ENCODE measurements at regions not wholly inside any gene's neighbourhood (a gene's known extent, or its start where the extent isn't known, plus 50 kb on each side); places are given as distances from the start of the nearest gene placed in this dataset.

DNA sequence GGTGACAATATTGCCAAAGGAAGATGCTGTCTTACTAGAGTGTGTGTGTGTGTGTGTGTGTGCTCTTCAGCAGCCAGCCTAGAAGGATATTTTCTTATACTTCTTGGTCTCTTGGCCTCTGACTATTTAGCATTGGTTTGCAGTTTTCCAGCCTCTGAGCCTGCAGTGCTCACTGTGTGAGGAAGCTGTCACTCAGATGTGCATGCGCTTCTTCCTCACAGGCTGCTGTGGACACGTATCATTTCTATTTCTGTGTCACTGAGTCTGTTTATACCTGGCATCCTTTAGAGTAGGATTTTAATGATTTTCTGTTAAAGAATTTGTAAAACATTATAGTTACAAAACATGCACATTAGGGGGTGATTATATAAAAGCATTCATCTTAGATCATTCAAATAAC, 83.3 kb downstream of the ALDH8A1 start:
- DNase-seq (ENCODE audit: low spot score) = no peak

DNA sequence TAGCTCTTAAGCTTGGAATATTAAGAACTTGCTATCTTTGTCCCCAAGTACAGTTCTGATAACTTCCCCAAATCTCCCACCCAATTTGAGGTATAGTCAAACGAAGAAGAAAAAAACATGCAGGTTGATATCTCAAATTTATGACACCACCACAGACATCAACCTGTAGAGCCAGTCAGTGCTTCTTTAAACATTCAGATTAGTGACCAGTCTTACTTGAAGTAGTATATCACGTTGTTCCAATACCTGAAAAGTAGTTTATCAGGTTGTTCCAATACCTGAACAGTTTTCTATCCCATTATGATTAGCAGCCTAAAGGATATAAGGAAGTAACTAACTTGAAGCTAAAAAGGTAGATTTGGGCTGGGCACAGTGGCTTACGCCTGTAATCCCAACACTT, 85.3 kb downstream of the ALDH8A1 start:
- DNase-seq (ENCODE audit: low spot score) = no peak

DNA sequence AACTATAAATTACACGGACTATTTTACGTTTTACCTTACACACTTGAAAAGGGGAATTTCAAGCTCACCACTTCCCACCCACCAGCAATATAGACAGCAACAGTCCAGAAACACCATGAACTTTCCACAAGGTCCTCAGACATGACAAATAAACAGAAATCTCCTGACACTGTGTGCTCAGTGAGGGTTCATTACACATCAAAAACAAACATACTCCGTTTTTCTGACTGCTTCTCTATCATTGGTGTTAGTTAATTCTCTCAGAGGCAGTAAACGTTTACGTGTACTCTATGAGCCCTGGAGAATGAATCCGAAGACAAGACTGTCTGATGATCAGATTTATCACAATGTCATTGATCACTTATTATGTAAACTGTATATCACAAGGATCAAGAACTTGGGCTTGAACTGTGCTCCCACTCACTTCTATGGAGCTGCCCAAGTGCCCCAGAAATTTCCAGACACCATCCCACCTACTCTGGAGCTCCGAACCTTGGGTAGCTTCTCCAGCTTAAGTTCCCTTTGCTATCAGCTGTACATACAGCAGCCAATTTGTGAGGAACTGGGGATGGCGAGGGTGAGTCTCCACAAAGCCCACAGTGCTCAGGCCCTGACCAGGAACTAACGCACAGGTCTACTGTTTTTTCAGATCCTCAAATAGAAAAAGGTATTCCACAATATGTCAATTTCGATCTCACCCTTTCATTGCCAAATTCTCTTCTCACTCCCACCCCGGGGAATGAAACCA, 86.0 kb downstream of the ALDH8A1 start:
- no peak for DNase-seq (ENCODE audit: low spot score)

DNA sequence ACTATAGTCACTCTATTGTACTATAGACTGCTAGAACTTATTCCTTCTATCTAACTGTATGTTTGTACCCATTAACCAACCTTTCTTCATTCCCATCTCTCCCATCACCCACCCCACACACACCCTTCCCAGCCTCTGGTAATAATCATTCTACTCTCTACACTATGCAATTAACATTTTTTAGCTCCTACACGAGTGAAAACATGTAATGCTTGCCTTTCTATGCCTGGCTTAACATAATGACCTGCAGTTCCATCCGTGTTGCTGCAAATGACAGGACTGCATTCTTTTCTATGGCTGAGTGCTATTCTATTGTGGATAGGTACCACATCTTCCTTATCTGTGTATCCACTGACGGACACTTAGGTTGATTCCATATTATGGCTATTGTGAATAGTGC, 95.5 kb downstream of the ALDH8A1 start:
- DNase-seq (ENCODE audit: low spot score) = no peak

DNA sequence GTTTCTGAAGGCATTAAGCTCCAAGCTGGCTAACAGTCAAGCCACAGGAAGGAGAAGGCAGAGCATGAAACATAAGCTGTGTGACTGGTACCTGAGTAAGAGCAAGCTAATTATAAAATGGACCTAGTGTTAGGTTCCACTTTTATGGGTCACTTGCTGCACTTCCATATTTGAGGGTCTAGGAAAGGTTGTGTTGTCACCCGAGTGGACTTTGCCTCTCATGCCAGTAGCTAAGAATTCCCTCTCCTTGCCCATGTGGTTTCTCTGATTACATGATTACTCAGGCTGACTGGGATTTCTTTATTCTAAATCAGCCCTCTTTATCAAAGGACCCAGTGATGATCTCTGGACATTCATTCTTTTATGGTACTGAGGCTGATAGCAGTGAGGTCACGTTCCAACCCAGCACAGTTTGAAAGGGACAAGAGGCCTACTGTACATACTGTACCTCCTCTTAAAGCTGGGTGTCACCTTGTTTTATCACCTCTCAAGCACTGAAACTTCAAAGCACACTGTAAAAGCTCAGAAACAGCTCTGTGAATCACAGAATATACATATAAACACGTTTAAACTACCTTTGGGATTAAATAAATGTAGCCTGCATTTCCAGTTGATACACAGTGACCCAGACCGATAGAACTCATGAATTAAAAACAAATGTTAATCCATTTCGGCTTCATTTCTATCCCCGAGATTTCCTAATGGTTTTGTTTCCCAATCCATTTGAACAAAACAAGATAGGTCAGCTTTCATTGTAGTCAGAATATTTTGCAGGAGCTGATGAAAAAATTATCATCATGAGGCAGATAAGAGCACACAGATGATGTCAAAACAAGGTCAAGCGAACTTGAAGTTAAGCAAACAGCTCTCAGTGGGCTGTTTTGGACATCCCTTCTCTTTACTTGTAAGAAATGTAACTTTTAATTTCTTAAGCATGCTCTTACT, 96.5 kb downstream of the ALDH8A1 start:
- DNase-seq (ENCODE audit: low spot score) = no peak

DNA sequence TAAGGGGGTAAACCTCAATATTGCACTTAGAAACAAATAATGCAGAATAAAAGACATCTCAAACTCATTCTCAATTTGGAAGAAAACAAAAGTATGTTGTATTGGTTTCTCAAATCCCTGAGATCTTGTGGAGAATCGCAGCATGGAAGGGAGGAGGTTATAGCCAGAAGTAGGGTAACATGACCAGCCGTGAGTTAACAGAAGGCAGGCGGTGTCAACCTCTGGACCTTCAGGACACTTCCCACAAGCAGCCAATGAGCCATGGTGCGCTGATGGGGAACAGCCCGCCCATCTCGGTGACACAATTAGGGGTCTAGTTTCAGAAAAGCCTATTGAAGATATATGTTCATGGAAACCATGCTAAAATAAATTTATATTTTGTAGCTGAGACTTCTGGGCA, 98.4 kb downstream of the ALDH8A1 start:
- DNase-seq (ENCODE audit: low spot score) = no peak

DNA sequence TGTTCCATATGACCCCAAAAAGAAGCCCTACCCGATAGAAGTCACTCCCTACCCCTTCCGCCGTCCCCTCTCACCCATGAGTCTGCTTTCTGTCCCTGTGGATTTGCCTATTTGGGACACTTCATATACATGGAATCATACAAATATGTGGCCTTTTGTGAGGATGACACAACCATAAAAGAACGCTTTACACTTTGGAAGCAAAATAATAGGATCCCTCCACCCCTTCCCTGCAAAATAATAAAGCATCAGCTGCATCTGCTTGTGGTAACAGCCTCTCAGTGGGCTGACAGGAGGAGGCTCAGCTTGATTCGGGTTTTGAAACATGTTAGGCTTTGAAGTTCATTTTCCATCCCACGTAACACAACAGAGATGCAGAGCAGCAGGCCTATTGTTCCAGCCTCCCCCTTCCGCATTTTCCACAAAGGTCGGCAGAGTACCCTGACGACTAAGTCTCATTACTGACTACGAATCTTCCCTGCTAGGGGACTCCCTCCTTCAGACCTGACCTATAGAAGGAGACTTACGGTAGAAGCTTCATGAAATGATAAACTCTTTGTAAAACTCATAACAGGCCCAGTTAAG, 99.1 kb downstream of the ALDH8A1 start:
- DNase-seq (ENCODE audit: low spot score) = no peak

DNA sequence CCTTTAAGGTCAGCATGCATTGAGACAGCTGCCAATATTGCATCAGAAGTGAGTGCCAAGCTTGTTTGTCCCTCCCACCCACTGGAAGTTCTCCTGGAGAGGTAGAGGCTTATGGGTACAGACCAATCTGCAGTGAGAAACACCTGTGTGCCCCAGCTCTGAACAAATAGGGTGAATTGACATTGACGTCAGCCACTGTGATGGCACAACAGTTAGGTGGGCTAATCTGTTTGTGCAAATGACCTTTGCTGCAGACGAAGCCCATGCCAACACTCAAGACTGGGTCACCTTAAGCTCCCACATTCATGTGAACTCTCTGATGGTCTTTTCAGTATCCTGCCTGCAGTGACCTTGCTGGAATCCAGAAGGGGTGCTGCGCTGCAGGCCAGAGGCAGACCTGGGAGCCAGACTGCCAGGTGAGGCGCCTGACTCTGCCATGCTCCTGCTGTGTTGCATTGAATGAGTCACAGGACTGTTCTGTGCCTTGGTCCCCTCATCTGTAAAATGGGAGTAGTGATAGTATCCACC, 99.9 kb downstream of the ALDH8A1 start:
- DNase-seq (ENCODE audit: low spot score) = no peak

DNA sequence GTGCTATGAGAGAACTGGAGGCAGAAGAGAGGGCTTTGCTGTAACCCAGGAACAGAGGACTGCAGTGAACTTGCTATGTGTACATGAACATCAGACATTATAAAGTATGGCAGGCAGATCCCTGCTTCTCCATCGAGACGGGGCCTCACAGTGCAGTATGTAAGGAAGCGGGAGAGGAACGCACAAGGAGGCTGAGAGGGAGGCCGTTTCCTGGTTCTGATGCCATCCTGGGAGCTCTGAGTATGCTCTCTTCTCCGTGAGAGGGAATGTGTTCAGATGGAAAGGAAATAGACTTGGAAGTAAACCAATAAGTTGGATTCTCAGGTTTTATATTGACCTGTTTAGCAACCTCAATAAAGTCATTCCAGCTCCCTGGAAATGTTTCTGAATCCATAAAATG, 101.8 kb downstream of the ALDH8A1 start:
- no peak for DNase-seq (ENCODE audit: low spot score)

DNA sequence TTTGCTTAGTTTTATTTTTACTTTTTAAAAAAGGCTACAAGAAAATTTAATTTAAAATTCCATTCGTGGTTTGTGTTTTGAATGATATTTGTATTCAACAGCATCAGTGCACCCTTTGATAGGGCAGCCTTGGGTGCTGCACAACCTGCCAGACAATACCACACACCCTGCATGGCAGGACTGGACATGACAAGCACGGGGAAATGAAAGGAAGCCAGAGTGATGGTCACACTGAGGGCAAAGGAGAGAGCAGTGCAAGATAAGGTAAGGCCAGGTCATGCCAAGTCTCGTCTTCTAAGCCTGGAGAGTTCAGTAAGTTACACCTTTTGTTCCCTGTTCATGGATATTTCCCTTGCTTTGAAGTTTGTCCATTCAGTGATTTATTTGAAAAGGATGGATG, 103.0 kb downstream of the ALDH8A1 start:
- DNase-seq (ENCODE audit: low spot score) = no peak

DNA sequence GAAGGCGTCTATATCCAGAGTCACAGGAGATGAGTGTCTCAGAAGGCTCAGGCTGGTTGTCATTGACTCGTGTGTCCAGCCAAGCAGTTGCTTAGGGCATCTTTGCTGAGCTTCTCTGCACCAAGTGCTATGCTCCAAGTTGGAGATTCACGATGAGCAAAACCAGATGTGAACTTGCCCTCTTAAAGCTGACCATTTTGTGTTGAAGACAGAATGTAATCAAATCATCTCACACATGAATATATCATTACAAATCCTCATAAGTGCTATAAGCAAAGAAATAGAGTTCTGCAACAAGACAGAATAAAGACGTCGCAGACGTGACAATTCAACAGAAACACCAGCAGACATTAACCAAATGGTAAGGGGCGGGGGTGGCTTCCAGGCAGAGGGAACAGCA, 103.9 kb downstream of the ALDH8A1 start:
- no peak for DNase-seq (ENCODE audit: low spot score)

DNA sequence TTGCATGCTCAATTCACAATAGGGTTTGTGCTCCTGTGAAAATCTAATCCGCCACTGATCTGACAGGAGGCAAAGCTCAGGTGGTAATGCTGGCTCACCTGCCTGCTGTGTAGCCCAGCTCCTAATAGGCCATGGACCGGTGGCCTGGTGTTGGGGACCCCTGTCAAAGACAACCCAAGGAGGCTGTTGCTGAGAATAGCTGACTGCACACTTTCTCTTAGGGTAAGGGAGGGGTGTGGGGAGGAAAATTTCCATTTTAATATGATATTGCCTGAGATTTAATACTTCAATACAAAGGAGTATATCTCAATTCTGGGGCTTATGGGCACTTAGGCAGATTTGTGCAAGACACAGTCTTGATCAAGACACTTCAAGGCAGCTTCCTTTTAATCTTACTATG, 105.8 kb downstream of the ALDH8A1 start:
- no peak for DNase-seq (ENCODE audit: low spot score)

DNA sequence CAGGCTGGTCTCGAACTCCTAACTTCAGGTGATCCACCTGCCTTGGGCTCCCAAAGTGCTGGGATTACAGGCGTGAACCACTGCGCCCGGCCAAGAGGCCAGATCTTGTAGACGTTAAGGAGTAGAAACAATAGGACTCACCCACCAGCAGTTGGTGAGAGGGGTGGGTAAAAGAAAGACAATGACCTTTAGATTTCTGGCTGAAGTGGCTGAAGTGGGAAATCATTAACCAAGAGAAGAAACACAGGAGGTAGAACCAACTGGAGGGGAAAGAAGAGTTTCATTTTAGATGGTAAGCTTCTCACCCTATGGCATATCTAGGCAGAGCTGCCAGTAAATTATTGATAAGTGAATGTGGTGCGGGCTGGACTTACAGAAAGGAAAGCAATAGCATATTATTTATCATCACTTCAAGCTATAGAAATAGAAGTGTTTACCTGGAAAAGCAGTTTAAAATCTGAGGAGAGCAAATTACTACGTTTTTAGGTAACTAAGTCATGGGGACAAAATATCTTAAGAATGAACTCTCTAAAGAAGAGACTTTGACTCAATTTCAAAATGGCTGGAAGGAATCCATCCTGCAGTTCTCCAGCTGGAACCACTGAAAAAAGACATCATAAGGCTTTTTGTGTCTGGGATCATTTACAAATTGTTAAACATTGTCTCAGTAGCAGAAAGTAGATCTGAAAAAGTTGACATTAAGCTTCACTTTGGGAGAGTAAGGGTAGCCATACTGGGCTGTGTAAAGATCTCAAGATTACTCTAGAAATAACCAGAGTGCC, 109.6 kb downstream of the ALDH8A1 start:
- DNase-seq (ENCODE audit: low spot score) = no peak

DNA sequence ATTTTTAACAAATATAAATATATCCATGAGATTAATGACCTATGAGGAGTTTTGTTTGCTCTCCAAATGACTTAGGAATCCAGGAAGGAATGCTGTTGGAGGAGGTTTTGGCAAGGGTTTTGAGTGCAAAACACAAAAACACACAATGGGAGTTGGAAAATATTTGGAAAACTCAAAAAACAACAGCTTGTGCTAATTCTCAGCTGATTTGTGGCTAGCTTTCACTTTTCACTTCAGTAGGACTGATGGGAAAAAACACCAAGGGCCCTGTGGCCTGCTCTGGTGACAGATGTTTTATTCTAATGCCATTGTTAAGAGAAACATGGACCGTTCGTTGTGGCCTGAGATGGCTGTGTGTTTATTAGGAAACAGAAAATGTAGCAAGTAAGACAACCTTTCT, 113.9 kb downstream of the ALDH8A1 start:
- no peak for DNase-seq (ENCODE audit: low spot score)

DNA sequence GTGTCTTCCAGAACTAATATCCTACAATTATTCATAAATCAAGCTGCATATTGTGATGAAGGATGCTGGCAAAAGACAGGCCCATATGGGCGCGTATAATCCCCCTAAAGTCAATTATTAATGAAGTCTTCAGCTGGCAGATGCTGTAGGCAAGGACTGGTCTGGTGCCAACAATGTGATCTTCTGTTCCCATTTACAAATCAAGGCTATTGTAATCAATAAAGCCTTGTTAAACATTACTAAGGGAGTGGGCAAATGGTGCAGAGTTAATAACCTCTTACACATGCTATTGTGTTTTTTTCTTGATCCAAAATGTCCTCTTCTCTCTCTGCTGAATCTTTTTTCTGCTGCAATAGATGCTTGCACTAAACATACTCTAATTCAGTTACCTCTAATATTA, 119.0 kb downstream of the ALDH8A1 start:
- no peak for DNase-seq (ENCODE audit: low spot score)

DNA sequence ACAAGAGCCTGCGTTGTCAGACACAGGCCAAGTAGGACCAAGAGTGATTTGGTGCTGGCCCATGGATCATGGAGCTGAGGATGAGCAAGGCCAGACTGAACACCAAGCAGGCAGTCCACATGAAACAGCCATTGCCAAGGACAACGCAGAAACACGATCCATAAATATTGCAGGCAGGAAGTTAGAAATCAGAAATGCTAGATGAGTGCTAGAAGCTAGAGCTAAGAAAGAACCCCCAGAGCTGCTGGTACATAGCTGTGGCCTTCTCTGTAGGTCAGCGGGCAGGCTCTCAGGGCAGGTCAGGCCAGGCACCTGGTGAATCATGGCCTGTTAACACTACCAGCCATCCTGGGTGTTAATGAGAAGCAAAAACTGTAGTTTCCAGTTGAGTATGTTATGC, 119.7 kb downstream of the ALDH8A1 start:
- DNase-seq (ENCODE audit: low spot score) = no peak

DNA sequence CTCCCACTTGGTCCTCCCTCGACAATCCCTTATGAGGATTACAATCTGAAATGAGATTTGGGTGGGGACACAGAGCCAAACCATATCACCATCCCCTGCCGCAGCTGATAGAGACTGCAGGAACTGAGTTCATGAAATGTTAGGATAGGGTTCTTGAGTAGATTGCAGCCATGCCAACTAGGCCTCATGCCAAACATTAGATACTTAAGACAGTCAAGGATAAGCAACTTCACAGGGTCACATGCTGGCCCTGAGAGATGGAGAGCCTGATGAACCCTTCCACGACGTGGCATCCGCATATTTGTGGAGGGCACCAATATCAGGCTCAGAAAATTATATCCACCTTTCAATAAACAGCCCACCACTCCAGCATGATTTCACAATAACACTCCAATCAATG, 121.3 kb downstream of the ALDH8A1 start:
- DNase-seq (ENCODE audit: low spot score) = no peak

DNA sequence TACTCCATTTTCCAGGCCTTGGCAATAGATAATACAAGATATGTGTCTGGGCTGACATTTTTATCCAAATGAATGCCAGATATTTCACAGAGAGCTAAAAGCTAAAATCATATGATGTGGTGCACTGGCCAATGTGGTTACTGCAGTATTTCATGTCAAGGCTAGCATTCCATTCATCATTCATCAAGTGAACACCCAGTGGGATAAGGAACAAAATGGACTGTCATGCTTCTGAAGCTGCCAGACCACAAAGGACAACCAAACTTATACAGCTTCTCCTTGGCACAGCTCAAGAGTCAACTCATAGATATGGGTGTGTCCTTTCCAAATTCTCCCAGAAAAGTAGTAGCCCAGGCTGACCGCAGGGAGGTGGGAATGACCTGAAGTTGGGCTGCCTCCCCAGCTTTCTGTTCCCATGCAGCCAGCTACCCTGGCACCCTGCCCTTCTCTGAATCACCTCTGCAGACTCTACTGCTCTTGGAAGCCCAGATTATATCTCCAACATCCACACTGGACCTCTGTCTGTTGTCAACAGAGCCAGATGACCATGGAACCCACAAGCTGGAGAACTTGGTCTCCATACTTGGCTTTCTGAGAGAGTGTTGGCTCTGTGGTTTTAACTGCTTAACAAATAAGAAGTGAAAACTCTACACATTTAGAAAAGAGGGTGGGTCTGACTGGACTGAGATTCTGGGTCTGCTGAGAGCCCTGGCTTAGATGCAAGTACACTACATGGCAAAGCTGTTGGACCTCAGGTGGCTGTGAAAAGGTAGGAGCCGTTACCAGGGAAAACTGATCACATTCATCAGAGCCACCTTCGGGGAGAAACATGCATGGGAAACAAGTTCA, 122.8 kb downstream of the ALDH8A1 start:
- DNase-seq (ENCODE audit: low spot score) = no peak

DNA sequence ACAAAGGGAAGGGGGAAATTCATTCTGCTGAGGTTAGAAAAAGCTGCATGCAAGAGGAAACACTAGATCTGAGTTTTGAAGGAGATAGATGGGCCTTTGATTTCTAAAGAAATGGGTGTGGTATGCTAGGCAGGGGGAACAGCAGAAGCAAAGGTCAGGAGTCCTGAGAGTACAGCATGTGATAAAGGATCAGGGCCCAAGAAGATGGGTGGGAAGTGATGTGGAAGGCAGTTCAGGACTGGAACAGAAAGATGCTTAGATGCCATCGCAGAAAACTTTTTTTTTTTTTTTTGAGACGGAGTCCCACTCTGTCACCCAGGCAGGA, 126.2 kb downstream of the ALDH8A1 start:
- DNase-seq (ENCODE audit: low spot score) = no peak

DNA sequence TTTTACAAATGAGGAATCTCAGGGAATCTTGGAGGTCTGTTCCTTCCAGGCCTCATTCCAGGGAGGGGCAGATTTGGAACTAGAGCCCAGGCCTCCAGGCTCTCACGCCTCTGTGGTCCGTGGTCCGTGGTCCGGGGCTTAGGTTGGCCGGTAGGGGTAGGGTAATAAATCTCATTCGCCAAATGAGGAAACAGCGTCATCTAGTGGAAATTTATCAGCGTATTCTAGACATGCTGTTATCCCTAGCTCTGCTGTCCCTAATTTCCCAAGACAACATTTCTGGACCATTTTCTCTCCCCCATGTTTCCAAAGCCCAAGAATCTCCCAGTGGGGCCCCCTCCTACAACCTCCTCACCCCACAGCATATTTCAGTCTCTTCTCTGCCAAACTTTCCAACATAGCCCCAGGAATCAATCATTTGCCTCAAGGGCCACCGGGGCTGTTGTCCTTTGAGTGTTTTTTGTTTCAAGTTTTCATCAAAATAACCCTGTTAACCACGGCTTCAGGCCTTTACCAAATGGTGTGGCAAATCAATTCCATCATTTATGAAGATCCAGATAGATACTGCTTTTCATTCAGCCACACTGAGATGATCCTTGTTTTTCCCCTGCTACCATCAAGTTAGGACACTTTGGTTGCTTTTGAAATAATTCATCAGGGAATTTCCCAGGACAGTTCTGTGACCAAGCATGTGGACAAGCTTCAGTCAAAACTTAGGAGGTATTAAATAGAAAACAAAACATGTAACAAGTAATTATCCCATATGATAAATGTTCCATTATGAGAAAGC, 126.8 kb downstream of the ALDH8A1 start:
- peak; percentile 82 for DNase-seq (ENCODE audit: low spot score)

Measured in putamen (tissue), 1 donor.